22Rv1 (cell line): ENCODE measurements at regions not wholly inside any gene's neighbourhood (a gene's known extent, or its start where the extent isn't known, plus 50 kb on each side); places are given as distances from the start of the nearest gene placed in this dataset.

Experiments used
- H3K27ac ChIP-seq: fragments of 450-650 bp; 2 replicates; pipeline ENCODE4 v1.5.1; 2017
- CTCF ChIP-seq: fragments of 450-650 bp; IDR thresholded peaks from 2 replicates; pipeline ENCODE4 v1.5.1; 2017; ENCODE audit warnings: mild to moderate bottlenecking
- ZFX ChIP-seq: fragments of 450-650 bp; IDR thresholded peaks from 2 replicates; pipeline ENCODE4 v1.6.1; 2017; ENCODE audit warnings: antibody characterized with exemption, borderline replicate concordance

GRCh38 chr21:27047283-27047657 lies 80.4 kb upstream of the ADAMTS5 start:
- no peak overlapping the region for H3K27ac ChIP-seq
- TF ChIP-seq ZFX (no peak), CTCF (no peak)

- TF ChIP-seq ZFX: no peak
- TF ChIP-seq CTCF: no peak
- no peak overlapping the region for H3K27ac ChIP-seq
These were observed 78.5 kb upstream of the ADAMTS5 start for GRCh38 chr21:27045281-27045985.

GRCh38 chr21:27043377-27043776 lies 76.5 kb upstream of the ADAMTS5 start:
- no peak overlapping the region for H3K27ac ChIP-seq
- TF ChIP-seq ZFX (no peak), CTCF (no peak)

GRCh38 chr21:27040738-27041469 lies 74.0 kb upstream of the ADAMTS5 start:
- no peak for TF ChIP-seq ZFX
- no peak for TF ChIP-seq CTCF
- no peak overlapping the region for H3K27ac ChIP-seq

- TF ChIP-seq CTCF: no peak
- TF ChIP-seq ZFX: no peak
- H3K27ac ChIP-seq: no peak overlapping the region
These were observed 69.9 kb upstream of the ADAMTS5 start for GRCh38 chr21:27036736-27037301.

GRCh38 chr21:27035791-27036190 lies 68.9 kb upstream of the ADAMTS5 start:
- TF ChIP-seq CTCF: no peak
- TF ChIP-seq ZFX: no peak

GRCh38 chr21:27034796-27035195 lies 67.9 kb upstream of the ADAMTS5 start:
- TF ChIP-seq CTCF (no peak), ZFX (no peak)
- no peak overlapping the region for H3K27ac ChIP-seq

More at GRCh38 chr21:27035791-27036190, 68.9 kb upstream of the ADAMTS5 start:
- no peak overlapping the region for H3K27ac ChIP-seq
